ENCODE measurements at regions not wholly inside any gene's neighbourhood (a gene's known extent, or its start where the extent isn't known, plus 50 kb on each side); places are given as distances from the start of the nearest gene placed in this dataset.
"Not testable (repeated sequence)": the region's sequence is repeated elsewhere in the genome, so short reads cannot be mapped to it uniquely, and the experiment has no call there.

DNA sequence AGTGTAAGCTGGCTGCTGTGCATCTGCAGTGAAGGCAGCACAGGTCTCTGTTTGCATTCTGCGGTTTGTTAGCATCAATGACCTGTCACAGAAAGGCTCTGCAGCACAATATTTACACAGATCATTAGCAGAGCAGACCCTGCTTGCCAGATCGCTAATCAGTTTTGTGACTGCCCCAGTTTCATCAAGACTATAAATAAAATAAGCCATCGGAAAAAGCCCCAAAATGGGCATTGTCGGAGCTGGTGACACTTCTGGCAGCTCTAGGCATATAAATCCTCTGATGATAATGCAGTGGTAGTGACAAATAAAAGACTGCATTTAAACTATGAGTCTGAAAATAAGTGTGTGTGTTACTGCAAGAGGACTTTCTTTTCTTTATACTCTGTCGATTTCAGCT, 219.1 kb upstream of the TEKT4 start:
- POLR2A ChIA-PET (ENCODE audit: partially characterized antibody); H3K27ac ChIP-seq (ENCODE audit: low read depth, low read length): not testable (repeated sequence)

GRCh38 chr2:94669858-94670257, 201.4 kb upstream of the TEKT4 start:
- not testable (repeated sequence) for FAIRE-seq

More for the DNA sequence above, 219.1 kb upstream of the TEKT4 start:
- H3K79me1 ChIP-seq (ENCODE audit: low read depth, low read length); H3K14ac ChIP-seq (ENCODE audit: insufficient read length); H3K18ac ChIP-seq (ENCODE audit: extremely low read depth, low read length); H3K4ac ChIP-seq (replicated peaks; ENCODE audit: insufficient read length, low read depth, low read length); H4K5ac ChIP-seq (ENCODE audit: insufficient read length, low read depth, low read length); H2AK5ac ChIP-seq (ENCODE audit: low read depth, low read length); H3K4me1 ChIP-seq (replicated peaks in 1 of 4; ENCODE audit: control insufficient read depth in 3 of 4, insufficient read depth in 4 of 4, low read length in 3 of 4); H4K20me1 ChIP-seq (replicated peaks in 1 of 2; ENCODE audit: control insufficient read depth in 1 of 2, insufficient read depth in 2 of 2, low read length in 2 of 2); FAIRE-seq; H3K9ac ChIP-seq (replicated peaks in 1 of 4; ENCODE audit: extremely low read depth in 1 of 4, low read depth in 3 of 4, low read length in 3 of 4); H3K4me2 ChIP-seq (ENCODE audit: insufficient read depth in 1 of 2, low read depth in 2 of 2, low read length in 2 of 2); H4K91ac ChIP-seq (replicated peaks; ENCODE audit: insufficient read length, low read length); H3K27me3 ChIP-seq (replicated peaks in 1 of 4; ENCODE audit: control insufficient read depth in 3 of 4, extremely low read depth in 1 of 4, insufficient read depth in 3 of 4, low read length in 3 of 4); H2BK120ac ChIP-seq (replicated peaks; ENCODE audit: low read depth, low read length); H3K23ac ChIP-seq (ENCODE audit: insufficient read length); DNase-seq (ENCODE audit: low read depth in 1 of 2, low spot score in 2 of 2); H3K56ac ChIP-seq (replicated peaks; ENCODE audit: insufficient read length, low read depth, low read length); H2BK20ac ChIP-seq (ENCODE audit: low read length); H3K23me2 ChIP-seq (ENCODE audit: low read depth, low read length); H2AFZ ChIP-seq (ENCODE audit: low read length); H4K8ac ChIP-seq (ENCODE audit: extremely low read depth, insufficient read depth, low read length); H2BK15ac ChIP-seq (ENCODE audit: low read length); H2BK12ac ChIP-seq (ENCODE audit: low read depth, low read length); H3K36me3 ChIP-seq (ENCODE audit: control insufficient read depth in 2 of 4, insufficient read depth in 4 of 4, low read length in 3 of 4); CTCF ChIA-PET (ENCODE audit: partially characterized antibody); H3K79me2 ChIP-seq (ENCODE audit: control insufficient read depth in 1 of 2, insufficient read depth in 2 of 2, low read length in 2 of 2); H2BK5ac ChIP-seq (ENCODE audit: low read depth, low read length); H3K4me3 ChIP-seq (ENCODE audit: extremely low read depth in 1 of 4, insufficient read depth in 2 of 4, low read depth in 3 of 4, low read length in 4 of 4): not testable (repeated sequence)
- 85% methylated on average over 5 of the region's 5 CpGs; no CpG with 5 or more reads in 1 of the 2 experiments for WGBS, 2 experiments (ENCODE audit: extremely low coverage in 1 of 2, insufficient coverage in 1 of 2, insufficient read length in 1 of 2, insufficient replicate concordance in 2 of 2, low coverage in 1 of 2, low lambda C conversion rate in 2 of 2, missing lambda C conversion rate in 1 of 2)
- H3K9me3 ChIP-seq (ENCODE audit: insufficient read depth in 2 of 2, low read depth in 1 of 2, low read length in 1 of 2), result peaks cover 3 to 11% of the 10 kb centered on the region in 2 experiments; a peak in 2 of 4 replicates

More at GRCh38 chr2:94669858-94670257, 201.4 kb upstream of the TEKT4 start:
- H2BK15ac ChIP-seq (ENCODE audit: low read length); H3K79me1 ChIP-seq (ENCODE audit: low read depth, low read length); H2AK5ac ChIP-seq (ENCODE audit: low read depth, low read length); DNase-seq (ENCODE audit: low read depth in 1 of 2, low spot score in 2 of 2); H3K56ac ChIP-seq (replicated peaks; ENCODE audit: insufficient read length, low read depth, low read length); H3K23ac ChIP-seq (ENCODE audit: insufficient read length); H3K9ac ChIP-seq (replicated peaks in 1 of 4; ENCODE audit: extremely low read depth in 1 of 4, low read depth in 3 of 4, low read length in 3 of 4); POLR2A ChIA-PET (ENCODE audit: partially characterized antibody); H2BK5ac ChIP-seq (ENCODE audit: low read depth, low read length); H3K14ac ChIP-seq (ENCODE audit: insufficient read length); H2AFZ ChIP-seq (ENCODE audit: low read length); H3K4me1 ChIP-seq (replicated peaks in 1 of 4; ENCODE audit: control insufficient read depth in 3 of 4, insufficient read depth in 4 of 4, low read length in 3 of 4); H4K20me1 ChIP-seq (replicated peaks in 1 of 2; ENCODE audit: control insufficient read depth in 1 of 2, insufficient read depth in 2 of 2, low read length in 2 of 2); H3K18ac ChIP-seq (ENCODE audit: extremely low read depth, low read length); H4K8ac ChIP-seq (ENCODE audit: extremely low read depth, insufficient read depth, low read length); CTCF ChIA-PET (ENCODE audit: partially characterized antibody); H3K27ac ChIP-seq (ENCODE audit: low read depth, low read length); H3K4me2 ChIP-seq (ENCODE audit: insufficient read depth in 1 of 2, low read depth in 2 of 2, low read length in 2 of 2); H3K4ac ChIP-seq (replicated peaks; ENCODE audit: insufficient read length, low read depth, low read length); H3K79me2 ChIP-seq (ENCODE audit: control insufficient read depth in 1 of 2, insufficient read depth in 2 of 2, low read length in 2 of 2); H3K36me3 ChIP-seq (ENCODE audit: control insufficient read depth in 2 of 4, insufficient read depth in 4 of 4, low read length in 3 of 4); H2BK120ac ChIP-seq (replicated peaks; ENCODE audit: low read depth, low read length); H3K27me3 ChIP-seq (replicated peaks in 1 of 4; ENCODE audit: control insufficient read depth in 3 of 4, extremely low read depth in 1 of 4, insufficient read depth in 3 of 4, low read length in 3 of 4); H4K5ac ChIP-seq (ENCODE audit: insufficient read length, low read depth, low read length); H3K4me3 ChIP-seq (ENCODE audit: extremely low read depth in 1 of 4, insufficient read depth in 2 of 4, low read depth in 3 of 4, low read length in 4 of 4); H2BK20ac ChIP-seq (ENCODE audit: low read length); H2BK12ac ChIP-seq (ENCODE audit: low read depth, low read length); H4K91ac ChIP-seq (replicated peaks; ENCODE audit: insufficient read length, low read length); H3K23me2 ChIP-seq (ENCODE audit: low read depth, low read length): not testable (repeated sequence)
- peaks cover 4 to 10% of the 10 kb centered on the region in 2 experiments; a peak in 3 of 4 replicates for H3K9me3 ChIP-seq (ENCODE audit: insufficient read depth in 2 of 2, low read depth in 1 of 2, low read length in 1 of 2)
- WGBS, 2 experiments (ENCODE audit: extremely low coverage in 1 of 2, insufficient coverage in 1 of 2, insufficient read length in 1 of 2, insufficient replicate concordance in 2 of 2, low coverage in 1 of 2, low lambda C conversion rate in 2 of 2, missing lambda C conversion rate in 1 of 2), result 80% methylated on average over 1 of the region's 1 CpG; no CpG with 5 or more reads in 1 of the 2 experiments
